ENCODE measurements at regions not wholly inside any gene's neighbourhood (a gene's known extent, or its start where the extent isn't known, plus 50 kb on each side); places are given as distances from the start of the nearest gene placed in this dataset.

DNA sequence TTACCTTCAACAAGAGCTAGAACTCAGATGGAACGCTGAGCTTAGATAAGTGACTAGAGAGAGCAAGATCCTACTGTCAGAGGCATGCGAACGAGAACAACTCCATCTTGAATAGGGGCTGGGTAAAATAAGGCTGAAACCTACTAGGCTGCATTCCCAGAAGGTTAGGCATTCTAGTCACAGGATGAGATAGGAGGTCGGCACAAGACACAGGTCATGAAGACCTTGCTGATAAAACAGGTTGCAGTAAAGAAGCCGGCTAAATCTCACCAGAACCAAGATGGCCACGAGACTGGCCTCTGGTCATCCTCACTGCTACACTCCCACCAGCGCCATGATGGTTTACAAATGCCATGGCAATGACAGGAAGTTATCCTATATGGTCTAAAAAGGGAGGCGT, 59.6 kb upstream of the PLEKHG3 start:
- Histone ChIP-seq H3K4me3 (replicated peaks in 1 of 3; ENCODE audit: insufficient read depth in 1 of 3, low read depth in 2 of 3, low read length in 3 of 3) (no peak overlapping the region), H4K20me1 (ENCODE audit: insufficient read depth, low read length) (no peaks in the 10 kb centered on the region), H3K27ac (ENCODE audit: extremely low read length, insufficient read depth, low read length) (no peak overlapping the region), H2AFZ (ENCODE audit: low read length) (no peak overlapping the region), H3K9me3 (ENCODE audit: low read length) (no peaks in the 10 kb centered on the region), H3K4me1 (ENCODE audit: insufficient read depth, low read length) (peaks cover 38% of the 10 kb centered on the region), H3K4me2 (ENCODE audit: low read depth, low read length) (no peak overlapping the region), H3K36me3 (replicated peaks in 1 of 2; ENCODE audit: control insufficient read depth in 1 of 2, insufficient read depth in 2 of 2, low read length in 2 of 2) (no peaks in the 10 kb centered on the region), H3K9ac (ENCODE audit: insufficient read depth, low read depth, low read length) (no peak overlapping the region), H3K27me3 (ENCODE audit: control insufficient read depth in 1 of 2, insufficient read depth in 2 of 2, low read length in 2 of 2) (peaks cover 0 to 3% of the 10 kb centered on the region in 2 experiments; a peak in 1 of 5 replicates), H3K79me2 (ENCODE audit: insufficient read depth, low read length) (no peaks in the 10 kb centered on the region)
- TF ChIP-seq, protein P1, sequence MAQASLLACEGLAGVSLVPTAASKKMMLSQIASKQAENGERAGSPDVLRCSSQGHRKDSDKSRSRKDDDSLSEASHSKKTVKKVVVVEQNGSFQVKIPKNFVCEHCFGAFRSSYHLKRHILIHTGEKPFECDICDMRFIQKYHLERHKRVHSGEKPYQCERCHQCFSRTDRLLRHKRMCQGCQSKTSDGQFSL (CRISPR knock-in tag; IDR thresholded peaks at IDR 0.05) = no peak
- no peak for TF ChIP-seq ZBTB38 (CRISPR knock-in tag; IDR thresholded peaks at IDR 0.05)
- in situ Hi-C loops (cut with HindIII; ENCODE audit: extremely low pct_ligation_motif_present, low pct_unique_long_range_greater_than_20kb) = no loop called here
- POLR2A ChIA-PET = no interaction called here
- WGBS (ENCODE audit: low lambda C conversion rate) = 77% methylated on average over 8 of the region's 8 CpGs
- ATAC-seq = no peak
- CTCF ChIA-PET (ENCODE audit: low intra/inter-chr PET ratio, low total read pairs) = no interaction called here
- intact Hi-C loops (cut with micrococcal nuclease; ENCODE audit: unreplicated experiment) = no loop called here
- DNase-seq (ENCODE audit: low spot score) = no peak
- no peak for FAIRE-seq
- BruUV-seq (replicated peaks) = no TSS peak

DNA sequence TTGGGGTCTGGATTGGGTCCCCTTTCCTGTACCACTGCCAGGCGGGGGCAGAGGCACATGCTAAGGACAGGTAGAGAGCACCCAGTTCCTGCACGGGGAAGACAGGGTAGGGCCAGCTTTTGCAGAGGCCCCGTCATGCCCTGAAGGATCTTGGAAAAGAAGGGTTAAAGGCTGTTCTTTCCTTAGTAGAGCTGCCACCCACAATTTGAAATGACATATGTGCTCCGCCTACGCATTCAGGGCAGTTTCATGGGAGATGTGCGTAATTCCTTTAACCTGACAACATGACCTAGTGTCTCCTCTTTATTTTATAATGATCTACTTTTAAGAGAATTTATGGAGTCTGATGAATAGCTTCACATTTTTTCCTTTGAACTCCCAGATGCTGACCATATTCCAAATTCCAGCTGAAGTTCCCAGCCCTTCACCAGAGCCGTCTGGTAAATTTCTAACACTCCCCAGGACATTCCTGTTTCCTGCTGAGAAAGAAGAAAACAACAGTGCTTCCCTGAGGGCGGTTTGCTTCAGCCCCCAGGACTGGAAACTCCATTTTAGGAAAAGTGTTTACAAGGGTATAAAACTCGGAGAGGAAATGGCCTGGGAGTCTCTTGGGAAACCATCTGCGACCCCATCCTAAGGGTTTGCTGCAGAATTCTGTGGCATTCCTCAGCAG, 58.9 kb upstream of the PLEKHG3 start:
- no peaks in the 10 kb centered on the region for H3K36me3 ChIP-seq (replicated peaks in 1 of 2; ENCODE audit: control insufficient read depth in 1 of 2, insufficient read depth in 2 of 2, low read length in 2 of 2)
- no peak for FAIRE-seq
- ChIA-PET POLR2A (interaction anchor here (1.0 kb wide), 1 partner anchor 10 kb away, joined by 5 read pairs; no protein-coding TSS in a partner anchor), CTCF (ENCODE audit: low intra/inter-chr PET ratio, low total read pairs) (no interaction called here)
- peaks cover 0 to 4% of the 10 kb centered on the region in 2 experiments; a peak in 1 of 5 replicates for H3K27me3 ChIP-seq (ENCODE audit: control insufficient read depth in 1 of 2, insufficient read depth in 2 of 2, low read length in 2 of 2)
- no peak for ATAC-seq
- BruUV-seq (replicated peaks) = no TSS peak
- no peak overlapping the region for H3K4me3 ChIP-seq (replicated peaks in 1 of 3; ENCODE audit: insufficient read depth in 1 of 3, low read depth in 2 of 3, low read length in 3 of 3)
- 26% methylated on average over 10 of the region's 10 CpGs for WGBS (ENCODE audit: low lambda C conversion rate)
- H3K79me2 ChIP-seq (ENCODE audit: insufficient read depth, low read length) = no peaks in the 10 kb centered on the region
- H2AFZ ChIP-seq (ENCODE audit: low read length) = no peak overlapping the region
- intact Hi-C loops (cut with micrococcal nuclease; ENCODE audit: unreplicated experiment) = no loop called here
- no peaks in the 10 kb centered on the region for H4K20me1 ChIP-seq (ENCODE audit: insufficient read depth, low read length)
- H3K4me1 ChIP-seq (ENCODE audit: insufficient read depth, low read length) = peaks cover 44% of the 10 kb centered on the region
- no peaks in the 10 kb centered on the region for H3K9me3 ChIP-seq (ENCODE audit: low read length)
- no peak overlapping the region for H3K27ac ChIP-seq (ENCODE audit: extremely low read length, insufficient read depth, low read length)
- H3K4me2 ChIP-seq (ENCODE audit: low read depth, low read length) = peak overlapping the region; percentile 15; the same call in 1 of the 2 replicates
- DNase-seq (ENCODE audit: low spot score) = peak; percentile 24
- in situ Hi-C loops (cut with HindIII; ENCODE audit: extremely low pct_ligation_motif_present, low pct_unique_long_range_greater_than_20kb) = no loop called here
- H3K9ac ChIP-seq (ENCODE audit: insufficient read depth, low read depth, low read length) = no peak overlapping the region
- TF ChIP-seq, protein P2, sequence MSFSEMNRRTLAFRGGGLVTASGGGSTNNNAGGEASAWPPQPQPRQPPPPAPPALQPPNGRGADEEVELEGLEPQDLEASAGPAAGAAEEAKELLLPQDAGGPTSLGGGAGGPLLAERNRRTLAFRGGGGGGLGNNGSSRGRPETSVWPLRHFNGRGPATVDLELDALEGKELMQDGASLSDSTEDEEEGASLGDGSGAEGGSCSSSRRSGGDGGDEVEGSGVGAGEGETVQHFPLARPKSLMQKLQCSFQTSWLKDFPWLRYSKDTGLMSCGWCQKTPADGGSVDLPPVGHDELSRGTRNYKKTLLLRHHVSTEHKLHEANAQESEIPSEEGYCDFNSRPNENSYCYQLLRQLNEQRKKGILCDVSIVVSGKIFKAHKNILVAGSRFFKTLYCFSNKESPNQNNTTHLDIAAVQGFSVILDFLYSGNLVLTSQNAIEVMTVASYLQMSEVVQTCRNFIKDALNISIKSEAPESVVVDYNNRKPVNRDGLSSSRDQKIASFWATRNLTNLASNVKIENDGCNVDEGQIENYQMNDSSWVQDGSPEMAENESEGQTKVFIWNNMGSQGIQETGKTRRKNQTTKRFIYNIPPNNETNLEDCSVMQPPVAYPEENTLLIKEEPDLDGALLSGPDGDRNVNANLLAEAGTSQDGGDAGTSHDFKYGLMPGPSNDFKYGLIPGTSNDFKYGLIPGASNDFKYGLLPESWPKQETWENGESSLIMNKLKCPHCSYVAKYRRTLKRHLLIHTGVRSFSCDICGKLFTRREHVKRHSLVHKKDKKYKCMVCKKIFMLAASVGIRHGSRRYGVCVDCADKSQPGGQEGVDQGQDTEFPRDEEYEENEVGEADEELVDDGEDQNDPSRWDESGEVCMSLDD (CRISPR knock-in tag; IDR thresholded peaks at IDR 0.05; ENCODE audit: borderline replicate concordance) = no peak
- TF ChIP-seq THYN1 (CRISPR knock-in tag; IDR thresholded peaks at IDR 0.05; ENCODE audit: borderline replicate concordance, low read depth) (no peak), PAF1 (CRISPR knock-in tag; IDR thresholded peaks at IDR 0.05) (no peak), ZNF672 (CRISPR knock-in tag; IDR thresholded peaks at IDR 0.05) (no peak), ZNF891 (CRISPR knock-in tag; IDR thresholded peaks at IDR 0.05) (no peak), ZNF788 (CRISPR knock-in tag; IDR thresholded peaks at IDR 0.05; ENCODE audit: borderline replicate concordance) (no peak), NPAS2 (CRISPR knock-in tag; IDR thresholded peaks at IDR 0.05; ENCODE audit: borderline replicate concordance) (no peak), ZFAT (CRISPR knock-in tag; conservative IDR thresholded peaks at IDR 0.05) (no peak), ZFX (CRISPR knock-in tag; IDR thresholded peaks at IDR 0.05; ENCODE audit: low read depth) (no peak)
- TF ChIP-seq, protein P3, sequence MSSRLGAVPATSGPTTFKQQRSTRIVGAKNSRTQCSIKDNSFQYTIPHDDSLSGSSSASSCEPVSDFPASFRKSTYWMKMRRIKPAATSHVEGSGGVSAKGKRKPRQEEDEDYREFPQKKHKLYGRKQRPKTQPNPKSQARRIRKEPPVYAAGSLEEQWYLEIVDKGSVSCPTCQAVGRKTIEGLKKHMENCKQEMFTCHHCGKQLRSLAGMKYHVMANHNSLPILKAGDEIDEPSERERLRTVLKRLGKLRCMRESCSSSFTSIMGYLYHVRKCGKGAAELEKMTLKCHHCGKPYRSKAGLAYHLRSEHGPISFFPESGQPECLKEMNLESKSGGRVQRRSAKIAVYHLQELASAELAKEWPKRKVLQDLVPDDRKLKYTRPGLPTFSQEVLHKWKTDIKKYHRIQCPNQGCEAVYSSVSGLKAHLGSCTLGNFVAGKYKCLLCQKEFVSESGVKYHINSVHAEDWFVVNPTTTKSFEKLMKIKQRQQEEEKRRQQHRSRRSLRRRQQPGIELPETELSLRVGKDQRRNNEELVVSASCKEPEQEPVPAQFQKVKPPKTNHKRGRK (CRISPR knock-in tag; IDR thresholded peaks at IDR 0.05) = no peak
- TF ChIP-seq, protein P4, sequence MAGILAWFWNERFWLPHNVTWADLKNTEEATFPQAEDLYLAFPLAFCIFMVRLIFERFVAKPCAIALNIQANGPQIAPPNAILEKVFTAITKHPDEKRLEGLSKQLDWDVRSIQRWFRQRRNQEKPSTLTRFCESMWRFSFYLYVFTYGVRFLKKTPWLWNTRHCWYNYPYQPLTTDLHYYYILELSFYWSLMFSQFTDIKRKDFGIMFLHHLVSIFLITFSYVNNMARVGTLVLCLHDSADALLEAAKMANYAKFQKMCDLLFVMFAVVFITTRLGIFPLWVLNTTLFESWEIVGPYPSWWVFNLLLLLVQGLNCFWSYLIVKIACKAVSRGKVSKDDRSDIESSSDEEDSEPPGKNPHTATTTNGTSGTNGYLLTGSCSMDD (CRISPR knock-in tag; IDR thresholded peaks at IDR 0.05) = no peak
